HepG2 (cell line): ENCODE measurements at regions not wholly inside any gene's neighbourhood (a gene's known extent, or its start where the extent isn't known, plus 50 kb on each side); places are given as distances from the start of the nearest gene placed in this dataset.
A peak's percentile ranks its signal among the peaks of the same experiment; 100 is the strongest.

ENCODE experiments used
- ATAC-seq: fragments of 200-7000 bp; cut with Tn5 transposase; 3 replicates; pipeline ENCODE4 v1.9.1; 2020; ENCODE audit warnings: mild to moderate bottlenecking, moderate library complexity
- BruUV-seq: library from RNA; stranded (reverse); fragments of 400-500 nt; replicated peaks from 2 replicates; lab custom pipeline; 2021; lab: Mats Ljungman, UMichigan
- CTCF ChIA-PET: fragments of 300-600 bp; formaldehyde crosslinking; extraction: SDS; loops from one replicate; lab custom pipeline; 2021; ENCODE audit warnings: low total read pairs, inconsistent platforms, low intra/inter-chr PET ratio; lab: Yijun Ruan, JAX
- POLR2A ChIA-PET: fragments of 350-600 bp; sonication (Branson Sonifier 250); formaldehyde crosslinking; loops from one replicate; lab custom pipeline; 2020; ENCODE audit warnings: antibody characterized with exemption, inconsistent platforms; lab: Yijun Ruan, JAX
- DNase-seq: peaks from one replicate; pipeline ENCODE4 v3.0.0-alpha.2; 2015; ENCODE audit warnings: low spot score
- FAIRE-seq: peaks from 3 replicates; lab custom pipeline; 2011; peaks lifted over from hg19 to GRCh38; lab: Jason Lieb, UNC
- H2AFZ ChIP-seq: one replicate; pipeline ENCODE4 v1.6.1; 2011; ENCODE audit warnings: low read length, inconsistent platforms
- H3K27ac ChIP-seq: fragments of 300-600 bp; 3 replicates; pipeline ENCODE4 v1.8.0; 2011; ENCODE audit warnings: mixed run types, mild to moderate bottlenecking, mixed read lengths, low read length, inconsistent platforms; ENCODE audit not compliant: insufficient read depth; ENCODE audit errors: extremely low read length
- H3K27me3 ChIP-seq, 2 experiments: fragments of 200-600 bp in 1 of 2; 2 replicates in 1 of 2; 3 replicates in 1 of 2; pipeline versions ENCODE4 v1.6.0 to v1.8.0; 2011; ENCODE audit warnings: low read length in 2 of 2, mild to moderate bottlenecking in 2 of 2, moderate library complexity in 2 of 2, inconsistent platforms in 1 of 2; ENCODE audit not compliant: insufficient read depth in 2 of 2, control insufficient read depth in 1 of 2
- H3K36me3 ChIP-seq, 2 experiments: fragments of 200-600 bp in 1 of 2; replicated peaks in 1 of 2; 2 replicates in 1 of 2; 3 replicates in 1 of 2; pipeline versions ENCODE4 v1.5.1 to v1.8.0; 2011; ENCODE audit warnings: low read length in 2 of 2, inconsistent platforms in 1 of 2; ENCODE audit not compliant: insufficient read depth in 2 of 2, control insufficient read depth in 1 of 2
- H3K4me1 ChIP-seq: 2 replicates; pipeline ENCODE4 v1.5.1; 2012; ENCODE audit warnings: low read length, inconsistent platforms; ENCODE audit not compliant: insufficient read depth
- H3K4me2 ChIP-seq: 2 replicates; pipeline ENCODE4 v1.6.0; 2011; ENCODE audit warnings: low read depth, low read length, inconsistent platforms
- H3K4me3 ChIP-seq, 3 experiments: fragments of 200-600 bp in 1 of 3; sonication (generic), shearing (Covaris generic) in 1 of 3; replicated peaks in 1 of 3; 2 replicates each; pipeline ENCODE4 v1.5.1; 2011 to 2016; ENCODE audit warnings: low read length in 3 of 3, inconsistent platforms in 2 of 3, low read depth in 2 of 3, mild to moderate bottlenecking in 2 of 3, control low read depth in 1 of 3, mixed read lengths in 1 of 3; ENCODE audit not compliant: insufficient read depth in 1 of 3
- H3K79me2 ChIP-seq: one replicate; pipeline ENCODE4 v1.6.1; 2011; ENCODE audit warnings: low read length, inconsistent platforms; ENCODE audit not compliant: insufficient read depth
- H3K9ac ChIP-seq: 2 replicates; pipeline ENCODE4 v1.6.0; 2011; ENCODE audit warnings: mild to moderate bottlenecking, low read depth, low read length, inconsistent platforms; ENCODE audit not compliant: insufficient read depth
- H3K9me3 ChIP-seq: 2 replicates; pipeline ENCODE4 v1.5.1; 2012; ENCODE audit warnings: mild to moderate bottlenecking, low read length
- H4K20me1 ChIP-seq: 2 replicates; pipeline ENCODE4 v1.6.0; 2011; ENCODE audit warnings: inconsistent platforms, mild to moderate bottlenecking, low read length, moderate library complexity; ENCODE audit not compliant: insufficient read depth
- ETV5 ChIP-seq: IDR thresholded peaks from 2 replicates; pipeline ENCODE4 v1.6.1; 2018; ENCODE audit warnings: missing biosample characterization, missing genetic modification reagents, inconsistent platforms, borderline replicate concordance
- NFYC ChIP-seq: IDR thresholded peaks from 2 replicates; pipeline ENCODE4 v1.6.1; 2016; ENCODE audit warnings: missing genetic modification reagents, missing compliant biosample characterization
- RBFOX2 ChIP-seq: fragments of 200-400 bp; formaldehyde crosslinking; IDR thresholded peaks from 2 replicates; pipeline ENCODE4 v1.6.1; 2017; ENCODE audit warnings: low read depth, mild to moderate bottlenecking, low read length
- TBX2 ChIP-seq: sonication (generic); formaldehyde crosslinking; IDR thresholded peaks from 2 replicates; pipeline ENCODE4 v1.5.0; 2020; ENCODE audit warnings: missing genetic modification reagents, mild to moderate bottlenecking, borderline replicate concordance
- YY1 ChIP-seq: IDR thresholded peaks from 2 replicates; pipeline ENCODE4 v1.6.1; 2011; ENCODE audit warnings: low read length, low read depth, moderate library complexity, mild to moderate bottlenecking; ENCODE audit not compliant: insufficient read depth, insufficient replicate concordance
- ZFY ChIP-seq: sonication (generic); formaldehyde crosslinking; IDR thresholded peaks from 2 replicates; pipeline ENCODE4 v1.4.0; 2020; ENCODE audit warnings: missing genetic modification reagents
- ZNF24 ChIP-seq: fragments of 450-650 bp; IDR thresholded peaks from 2 replicates; pipeline ENCODE4 v1.6.1; 2017; ENCODE audit warnings: antibody characterized with exemption, mild to moderate bottlenecking
- ZNF687 ChIP-seq: sonication (generic); formaldehyde crosslinking; IDR thresholded peaks from 2 replicates; pipeline ENCODE4 v1.5.1; 2020; ENCODE audit warnings: mild to moderate bottlenecking, missing genetic modification reagents, moderate library complexity
- ZNF777 ChIP-seq: sonication (generic); formaldehyde crosslinking; IDR thresholded peaks from 2 replicates; pipeline ENCODE4 v1.4.0; 2020; ENCODE audit warnings: missing genetic modification reagents
- in situ Hi-C: cut with HindIII; loops from 2 replicates; pipeline ENCODE4 v1.10.0; 2017; ENCODE audit warnings: low pct_unique_long_range_greater_than_20kb; ENCODE audit not compliant: extremely low pct_ligation_motif_present
- intact Hi-C: fragments of 100-400 bp; cut with micrococcal nuclease; formaldehyde crosslinking; loops from one replicate; pipeline ENCODE4 v1.10.0; 2022; ENCODE audit not compliant: unreplicated experiment

GRCh38 chrY:19577250-19577649, 167.3 kb downstream of the KDM5D start (continued):
- peak; percentile 51 for TF ChIP-seq ZNF687
- TF ChIP-seq NFYC: no peak
- TF ChIP-seq ZNF24: no peak
- no peak; the same call in 1 of the 2 replicates for TF ChIP-seq ZFY (CRISPR knock-in tag)
- TF ChIP-seq ETV5: peak; percentile 43; the same call in 1 of the 2 replicates
- TF ChIP-seq TBX2: peak; percentile 28; the same call in 1 of the 2 replicates
- TF ChIP-seq ZNF777 (CRISPR knock-in tag): no peak
- TF ChIP-seq, all 625 proteins: peak for 19

GRCh38 chrY:19574939-19575338, 169.6 kb downstream of the KDM5D start:
- H3K9ac ChIP-seq: no peak overlapping the region
- no TSS peak for BruUV-seq
- H3K36me3 ChIP-seq: no peaks in the 10 kb centered on the region
- FAIRE-seq (no peak), DNase-seq (no peak)
- no peak overlapping the region for H2AFZ ChIP-seq
- H3K4me3 ChIP-seq: no peak overlapping the region
- H4K20me1 ChIP-seq: no peaks in the 10 kb centered on the region
- H3K4me2 ChIP-seq: no peak overlapping the region
- in situ Hi-C loops (no loop called here), intact Hi-C loops (loop anchor here (5.0 kb wide), 1 partner anchor 107 kb away; no protein-coding TSS in a partner anchor)
- H3K79me2 ChIP-seq: peaks cover 80% of the 10 kb centered on the region
- CTCF ChIA-PET: no interaction called here
- TF ChIP-seq RBFOX2 (0 out of 2 replicates have a peak, but pooled peaks have one; percentile 20), YY1 (no peak)
- TF ChIP-seq, all 625 proteins: peak for 1
- Histone ChIP-seq H3K9me3 (no peaks in the 10 kb centered on the region), H3K27ac (no peak overlapping the region), H3K27me3 (no peaks in the 10 kb centered on the region), H3K4me1 (peaks cover 80% of the 10 kb centered on the region)
- POLR2A ChIA-PET: no interaction called here
- no peak for ATAC-seq
